Breast epithelium (tissue), 4 donors: ENCODE measurements at regions not wholly inside any gene's neighbourhood (a gene's known extent, or its start where the extent isn't known, plus 50 kb on each side); places are given as distances from the start of the nearest gene placed in this dataset.

ENCODE experiments used
- DNase-seq, 2 donors: peaks; one replicate each; pipeline ENCODE4 v3.0.0-alpha.2; 2019; ENCODE audit warnings: low spot score in 2 of 2
- H3K27ac ChIP-seq, 2 donors: fragments of 200-600 bp; sonication (generic) in 1 of 2; one replicate each; pipeline ENCODE4 v1.5.1; 2016 to 2019; ENCODE audit warnings: mild to moderate bottlenecking in 1 of 2
- H3K27me3 ChIP-seq, 2 donors: fragments of 200-600 bp; sonication (generic) in 1 of 2; one replicate each; pipeline versions ENCODE4 v1.5.1 to v1.6.0; 2017 to 2019; ENCODE audit warnings: control low read depth in 1 of 2, mild to moderate bottlenecking in 1 of 2
- H3K36me3 ChIP-seq: fragments of 200-600 bp; one replicate; pipeline ENCODE4 v1.5.1; 2019
- H3K4me1 ChIP-seq, 2 donors: fragments of 200-600 bp; sonication (generic); one replicate each; pipeline ENCODE4 v1.5.1; 2016 to 2019; ENCODE audit warnings: control low read depth in 1 of 2
- H3K4me3 ChIP-seq, 3 donors: fragments of 200-600 bp; sonication (generic); 1 replicate in 2 of 3; 2 replicates in 1 of 3; pipeline ENCODE4 v1.5.1; 2016 to 2019; ENCODE audit warnings: mild to moderate bottlenecking in 3 of 3, moderate library complexity in 2 of 3
- H3K9me3 ChIP-seq, 2 donors: fragments of 200-600 bp; sonication (generic) in 1 of 2; one replicate each; pipeline ENCODE4 v1.5.1; 2016 to 2019; ENCODE audit warnings: control low read depth in 1 of 2
- CTCF ChIP-seq, 3 donors: fragments of 450-650 bp; IDR thresholded peaks; one replicate each; pipeline ENCODE4 v1.5.1; 2016 to 2017; ENCODE audit warnings: antibody characterized with exemption in 3 of 3, mild to moderate bottlenecking in 3 of 3, moderate library complexity in 3 of 3
- POLR2A ChIP-seq: fragments of 450-650 bp; IDR thresholded peaks from one replicate; pipeline ENCODE4 v1.6.1; 2016; ENCODE audit warnings: antibody characterized with exemption, mild to moderate bottlenecking, moderate library complexity
- POLR2AphosphoS5 ChIP-seq, 3 donors: sonication (generic); formaldehyde crosslinking; IDR thresholded peaks; one replicate each; pipeline ENCODE4 v1.6.1; 2017; ENCODE audit warnings: antibody characterized with exemption in 3 of 3
- intact Hi-C: fragments of 100-400 bp; cut with DNase I; formaldehyde crosslinking; loops from one replicate; pipeline ENCODE4 v1.15.1; 2023; ENCODE audit warnings: low total_unique reads

GRCh38 chr2:204335451-204336058, 209.7 kb upstream of the PARD3B start:
- Histone ChIP-seq H3K4me1 (no peaks in the 10 kb centered on the region), H3K9me3 (no peaks in the 10 kb centered on the region), H3K27ac (no peak overlapping the region), H3K27me3 (no peaks in the 10 kb centered on the region), H3K4me3 (no peak overlapping the region), H3K36me3 (no peaks in the 10 kb centered on the region)
- intact Hi-C loops = no loop called here
- TF ChIP-seq CTCF (IDR thresholded peaks at IDR 0.05) (no peak), POLR2AphosphoS5 (IDR thresholded peaks at IDR 0.05) (no peak), POLR2A (no peak)
- DNase-seq = no peak

GRCh38 chr2:204336153-204336744, 209.0 kb upstream of the PARD3B start:
- TF ChIP-seq CTCF (IDR thresholded peaks at IDR 0.05) (no peak), POLR2AphosphoS5 (IDR thresholded peaks at IDR 0.05) (no peak), POLR2A (no peak)
- intact Hi-C loops = no loop called here

GRCh38 chr2:204337638-204338037, 207.6 kb upstream of the PARD3B start:
- H3K4me3 ChIP-seq = no peak overlapping the region
- TF ChIP-seq CTCF (IDR thresholded peaks at IDR 0.05) (no peak), POLR2A (no peak), POLR2AphosphoS5 (IDR thresholded peaks at IDR 0.05) (no peak)
- H3K9me3 ChIP-seq = no peaks in the 10 kb centered on the region
- DNase-seq = no peak
- intact Hi-C loops = no loop called here
- H3K36me3 ChIP-seq = no peaks in the 10 kb centered on the region
- H3K4me1 ChIP-seq = no peaks in the 10 kb centered on the region
- no peak overlapping the region for H3K27ac ChIP-seq
- no peaks in the 10 kb centered on the region for H3K27me3 ChIP-seq

More at GRCh38 chr2:204336153-204336744, 209.0 kb upstream of the PARD3B start:
- H3K27ac ChIP-seq = no peak overlapping the region
- H3K36me3 ChIP-seq = no peaks in the 10 kb centered on the region
- no peaks in the 10 kb centered on the region for H3K4me1 ChIP-seq
- DNase-seq = no peak
- no peaks in the 10 kb centered on the region for H3K27me3 ChIP-seq
- no peaks in the 10 kb centered on the region for H3K9me3 ChIP-seq
- no peak overlapping the region for H3K4me3 ChIP-seq

GRCh38 chr2:204339212-204339715, 206.0 kb upstream of the PARD3B start:
- no peaks in the 10 kb centered on the region for H3K9me3 ChIP-seq
- no peak overlapping the region for H3K27ac ChIP-seq
- no peak for DNase-seq
- intact Hi-C loops = no loop called here
- H3K4me3 ChIP-seq = no peak overlapping the region
- H3K36me3 ChIP-seq = no peaks in the 10 kb centered on the region
- TF ChIP-seq POLR2AphosphoS5 (IDR thresholded peaks at IDR 0.05) = no peak
- no peak for TF ChIP-seq POLR2A
- no peak for TF ChIP-seq CTCF (IDR thresholded peaks at IDR 0.05)
- no peaks in the 10 kb centered on the region for H3K4me1 ChIP-seq
- H3K27me3 ChIP-seq = no peaks in the 10 kb centered on the region

GRCh38 chr2:204340511-204340910, 204.8 kb upstream of the PARD3B start:
- no peak overlapping the region for H3K4me3 ChIP-seq
- TF ChIP-seq POLR2AphosphoS5 (IDR thresholded peaks at IDR 0.05) (no peak), POLR2A (no peak), CTCF (IDR thresholded peaks at IDR 0.05) (no peak)
- H3K27me3 ChIP-seq = no peaks in the 10 kb centered on the region
- intact Hi-C loops = no loop called here
- no peaks in the 10 kb centered on the region for H3K4me1 ChIP-seq
- H3K36me3 ChIP-seq = no peaks in the 10 kb centered on the region
- H3K9me3 ChIP-seq = no peaks in the 10 kb centered on the region
- no peak for DNase-seq
- H3K27ac ChIP-seq = no peak overlapping the region
